ENCODE measurements at regions not wholly inside any gene's neighbourhood (a gene's known extent, or its start where the extent isn't known, plus 50 kb on each side); places are given as distances from the start of the nearest gene placed in this dataset.

GRCh38 chr7:136079934-136080333 lies 102.8 kb upstream of the MTPN start:
- H3K4me3 ChIP-seq (replicated peaks; ENCODE audit: low read depth, low read length) = no peak overlapping the region
- DNase-seq (ENCODE audit: extremely low read depth, low read depth) = no peak
- no peak for TF ChIP-seq CTCF (IDR thresholded peaks at IDR 0.05; ENCODE audit: low read depth, low read length, missing control alignments)

GRCh38 chr7:136079478-136079892 lies 102.3 kb upstream of the MTPN start:
- DNase-seq (ENCODE audit: extremely low read depth, low read depth) = no peak
- no peak for TF ChIP-seq CTCF (IDR thresholded peaks at IDR 0.05; ENCODE audit: low read depth, low read length, missing control alignments)
- H3K4me3 ChIP-seq (replicated peaks; ENCODE audit: low read depth, low read length) = no peak overlapping the region

GRCh38 chr7:136079066-136079465 lies 101.9 kb upstream of the MTPN start:
- H3K4me3 ChIP-seq (replicated peaks; ENCODE audit: low read depth, low read length) = no peak overlapping the region
- no peak for TF ChIP-seq CTCF (IDR thresholded peaks at IDR 0.05; ENCODE audit: low read depth, low read length, missing control alignments)
- DNase-seq (ENCODE audit: extremely low read depth, low read depth) = no peak

- no peak overlapping the region for H3K4me3 ChIP-seq (replicated peaks; ENCODE audit: low read depth, low read length)
Measured at GRCh38 chr7:136078630-136079029, 101.5 kb upstream of the MTPN start.

GRCh38 chr7:136076954-136077353 lies 99.8 kb upstream of the MTPN start:
- H3K4me3 ChIP-seq (replicated peaks; ENCODE audit: low read depth, low read length) = no peak overlapping the region
- TF ChIP-seq CTCF (IDR thresholded peaks at IDR 0.05; ENCODE audit: low read depth, low read length, missing control alignments) = no peak
- DNase-seq (ENCODE audit: extremely low read depth, low read depth) = no peak

More at GRCh38 chr7:136078630-136079029, 101.5 kb upstream of the MTPN start:
- no peak for TF ChIP-seq CTCF (IDR thresholded peaks at IDR 0.05; ENCODE audit: low read depth, low read length, missing control alignments)
- no peak for DNase-seq (ENCODE audit: extremely low read depth, low read depth)

- TF ChIP-seq CTCF (IDR thresholded peaks at IDR 0.05; ENCODE audit: low read depth, low read length, missing control alignments) = no peak
- H3K4me3 ChIP-seq (replicated peaks; ENCODE audit: low read depth, low read length) = no peak overlapping the region
- no peak for DNase-seq (ENCODE audit: extremely low read depth, low read depth)
Measured at GRCh38 chr7:136074843-136075242, 97.7 kb upstream of the MTPN start.

GRCh38 chr7:136072447-136072846 lies 95.3 kb upstream of the MTPN start:
- TF ChIP-seq CTCF (IDR thresholded peaks at IDR 0.05; ENCODE audit: low read depth, low read length, missing control alignments) = no peak
- H3K4me3 ChIP-seq (replicated peaks; ENCODE audit: low read depth, low read length) = no peak overlapping the region
- no peak for DNase-seq (ENCODE audit: extremely low read depth, low read depth)

Measured in HFF-Myc (cell line).